ENCODE measurements at regions not wholly inside any gene's neighbourhood (a gene's known extent, or its start where the extent isn't known, plus 50 kb on each side); places are given as distances from the start of the nearest gene placed in this dataset.

DNA sequence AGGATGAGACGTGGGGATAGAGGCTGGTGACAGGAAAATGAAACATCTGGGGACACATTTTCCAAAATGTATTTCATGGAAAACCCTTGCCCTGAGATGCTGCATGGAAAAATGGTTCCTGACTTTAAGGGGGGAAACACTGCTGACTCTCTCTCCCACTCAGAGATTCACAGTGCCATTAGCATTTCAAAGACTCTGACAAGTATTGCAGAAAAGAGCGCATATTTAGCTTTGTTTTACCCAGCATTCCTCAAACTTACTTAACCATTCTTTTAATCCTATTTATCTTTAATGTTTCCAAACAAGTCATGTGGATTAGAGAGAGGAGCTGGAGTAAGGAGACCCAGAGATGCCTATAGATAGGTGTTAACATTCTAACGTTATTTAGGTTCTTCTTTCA is 141.8 kb upstream of the DYRK2 start:
- Histone ChIP-seq H3K27me3 (ENCODE audit: control insufficient read depth, insufficient read depth, low read length) (no peaks in the 10 kb centered on the region), H3K4me3 (ENCODE audit: low read depth, low read length) (no peak overlapping the region), H3K27ac (no peak overlapping the region), H3K9ac (no peak overlapping the region), H3K4me2 (ENCODE audit: low read length) (no peak overlapping the region), H2AFZ (no peak overlapping the region), H3K4me1 (no peaks in the 10 kb centered on the region), H3K36me3 (ENCODE audit: control insufficient read depth, insufficient read depth, low read length) (no peaks in the 10 kb centered on the region), H3K9me3 (ENCODE audit: control insufficient read depth, low read length) (no peaks in the 10 kb centered on the region), H3K79me2 (no peaks in the 10 kb centered on the region)
- TF ChIP-seq, protein P1, sequence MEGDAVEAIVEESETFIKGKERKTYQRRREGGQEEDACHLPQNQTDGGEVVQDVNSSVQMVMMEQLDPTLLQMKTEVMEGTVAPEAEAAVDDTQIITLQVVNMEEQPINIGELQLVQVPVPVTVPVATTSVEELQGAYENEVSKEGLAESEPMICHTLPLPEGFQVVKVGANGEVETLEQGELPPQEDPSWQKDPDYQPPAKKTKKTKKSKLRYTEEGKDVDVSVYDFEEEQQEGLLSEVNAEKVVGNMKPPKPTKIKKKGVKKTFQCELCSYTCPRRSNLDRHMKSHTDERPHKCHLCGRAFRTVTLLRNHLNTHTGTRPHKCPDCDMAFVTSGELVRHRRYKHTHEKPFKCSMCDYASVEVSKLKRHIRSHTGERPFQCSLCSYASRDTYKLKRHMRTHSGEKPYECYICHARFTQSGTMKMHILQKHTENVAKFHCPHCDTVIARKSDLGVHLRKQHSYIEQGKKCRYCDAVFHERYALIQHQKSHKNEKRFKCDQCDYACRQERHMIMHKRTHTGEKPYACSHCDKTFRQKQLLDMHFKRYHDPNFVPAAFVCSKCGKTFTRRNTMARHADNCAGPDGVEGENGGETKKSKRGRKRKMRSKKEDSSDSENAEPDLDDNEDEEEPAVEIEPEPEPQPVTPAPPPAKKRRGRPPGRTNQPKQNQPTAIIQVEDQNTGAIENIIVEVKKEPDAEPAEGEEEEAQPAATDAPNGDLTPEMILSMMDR (IDR thresholded peaks at IDR 0.05): no peak

DNA sequence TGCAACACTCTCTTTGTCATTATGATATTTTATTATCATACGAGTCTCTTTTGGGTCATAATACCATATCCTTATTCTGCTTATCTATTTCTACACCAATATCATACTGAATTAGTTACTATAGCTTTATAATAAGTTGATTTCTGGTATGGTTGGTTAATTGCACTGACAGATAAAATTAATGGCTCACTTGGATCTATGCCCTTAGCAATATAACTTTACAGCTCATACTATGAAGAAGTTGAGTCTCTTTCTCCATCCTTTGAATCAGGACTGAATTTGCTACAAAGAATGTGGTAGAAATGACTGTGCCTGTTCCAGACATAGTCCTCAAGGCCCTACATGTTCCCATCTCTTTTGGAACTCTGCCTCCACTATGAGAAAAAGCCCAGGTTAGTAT is 139.7 kb upstream of the DYRK2 start:
- Histone ChIP-seq H3K9ac (no peak overlapping the region), H3K9me3 (ENCODE audit: control insufficient read depth, low read length) (no peaks in the 10 kb centered on the region), H3K27me3 (ENCODE audit: control insufficient read depth, insufficient read depth, low read length) (no peaks in the 10 kb centered on the region), H3K4me3 (ENCODE audit: low read depth, low read length) (no peak overlapping the region), H3K36me3 (ENCODE audit: control insufficient read depth, insufficient read depth, low read length) (no peaks in the 10 kb centered on the region), H3K27ac (no peak overlapping the region), H3K4me1 (no peaks in the 10 kb centered on the region), H2AFZ (no peak overlapping the region), H3K79me2 (no peaks in the 10 kb centered on the region), H3K4me2 (ENCODE audit: low read length) (no peak overlapping the region)
- TF ChIP-seq, protein P1 (IDR thresholded peaks at IDR 0.05): no peak

DNA sequence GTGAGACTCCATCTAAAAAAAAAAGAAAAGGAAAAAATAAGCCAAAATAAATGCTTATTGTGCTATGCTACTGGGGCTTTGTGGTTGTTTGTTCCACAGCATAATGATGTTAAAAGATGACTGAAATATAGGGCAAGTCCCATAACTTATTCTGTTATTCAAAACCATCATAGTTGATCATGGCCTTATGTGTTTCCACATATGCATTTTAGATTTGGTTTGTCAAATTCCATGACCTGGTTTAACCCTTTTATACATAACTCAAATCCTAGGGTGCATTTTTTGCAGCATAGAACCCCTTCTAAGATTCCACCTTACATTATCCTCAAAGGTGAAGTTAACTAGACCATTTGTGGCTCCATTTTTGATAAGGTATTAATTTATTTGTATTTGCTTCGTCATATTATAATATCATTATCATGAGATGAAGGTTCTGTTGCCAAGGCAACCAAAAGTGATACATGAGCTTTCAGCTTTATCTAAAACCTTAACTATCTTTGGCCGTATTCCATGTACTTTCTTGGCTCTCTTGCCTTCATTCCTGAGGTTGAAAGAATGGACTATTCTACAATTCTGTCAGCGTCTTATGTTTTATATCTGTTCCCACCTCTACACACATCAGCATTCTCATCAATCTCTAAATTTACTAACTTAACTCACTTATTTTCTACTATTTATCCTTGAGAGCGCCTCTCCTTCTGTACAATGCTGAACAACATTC is 138.7 kb upstream of the DYRK2 start:
- H3K9ac ChIP-seq: no peak overlapping the region
- H3K4me1 ChIP-seq: no peaks in the 10 kb centered on the region
- no peaks in the 10 kb centered on the region for H3K79me2 ChIP-seq
- no peak overlapping the region for H3K4me2 ChIP-seq (ENCODE audit: low read length)
- H3K9me3 ChIP-seq (ENCODE audit: control insufficient read depth, low read length): no peaks in the 10 kb centered on the region
- no peak overlapping the region for H2AFZ ChIP-seq
- H3K27me3 ChIP-seq (ENCODE audit: control insufficient read depth, insufficient read depth, low read length): no peaks in the 10 kb centered on the region
- H3K27ac ChIP-seq: no peak overlapping the region
- TF ChIP-seq, protein P1 (IDR thresholded peaks at IDR 0.05): no peak
- H3K4me3 ChIP-seq (ENCODE audit: low read depth, low read length): no peak overlapping the region
- no peaks in the 10 kb centered on the region for H3K36me3 ChIP-seq (ENCODE audit: control insufficient read depth, insufficient read depth, low read length)

DNA sequence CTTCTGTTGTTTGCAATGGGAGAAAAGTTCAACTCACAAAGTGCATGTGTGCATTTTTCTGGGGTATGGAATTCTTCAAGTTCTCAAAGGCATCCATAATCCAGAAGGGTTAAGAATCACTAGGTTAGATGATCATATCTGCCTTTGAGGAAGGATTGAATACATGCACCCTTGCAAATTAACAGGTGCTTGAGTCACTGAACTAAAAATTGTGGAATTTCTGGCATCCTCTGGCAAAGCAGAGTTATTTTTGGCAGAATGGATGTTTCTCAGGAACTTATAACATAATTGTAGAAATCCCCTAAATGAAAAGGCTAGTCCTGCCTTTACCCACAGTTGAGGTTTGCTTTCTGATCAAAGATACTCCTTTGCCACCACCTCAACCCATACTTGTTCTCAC is 136.5 kb upstream of the DYRK2 start:
- H3K9me3 ChIP-seq (ENCODE audit: control insufficient read depth, low read length): no peaks in the 10 kb centered on the region
- no peaks in the 10 kb centered on the region for H3K36me3 ChIP-seq (ENCODE audit: control insufficient read depth, insufficient read depth, low read length)
- H2AFZ ChIP-seq: no peak overlapping the region
- H3K27ac ChIP-seq: no peak overlapping the region
- TF ChIP-seq, protein P1 (IDR thresholded peaks at IDR 0.05): no peak
- H3K27me3 ChIP-seq (ENCODE audit: control insufficient read depth, insufficient read depth, low read length): no peaks in the 10 kb centered on the region
- no peak overlapping the region for H3K9ac ChIP-seq
- H3K4me3 ChIP-seq (ENCODE audit: low read depth, low read length): no peak overlapping the region
- H3K4me1 ChIP-seq: no peaks in the 10 kb centered on the region
- H3K4me2 ChIP-seq (ENCODE audit: low read length): no peak overlapping the region
- no peaks in the 10 kb centered on the region for H3K79me2 ChIP-seq

DNA sequence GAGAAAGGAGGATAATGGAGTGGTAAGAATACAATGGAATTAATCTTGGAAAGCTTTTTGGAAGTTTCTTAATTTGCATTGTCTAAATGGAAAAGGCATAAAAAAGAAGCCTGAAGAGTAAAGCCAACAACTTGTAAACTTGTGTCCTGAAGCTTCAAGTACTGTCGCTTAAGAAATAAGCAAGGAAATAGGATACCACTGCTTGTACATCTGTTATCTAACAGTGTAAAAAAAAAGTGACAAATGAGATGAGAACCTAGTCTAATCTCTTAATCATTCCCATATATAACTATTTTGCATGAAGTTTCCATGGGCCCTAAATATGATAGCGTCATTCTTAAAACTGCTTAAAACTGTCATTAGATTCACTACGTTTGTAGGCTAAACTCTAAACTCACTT is 134.0 kb upstream of the DYRK2 start:
- Histone ChIP-seq H3K79me2 (no peaks in the 10 kb centered on the region), H3K9ac (no peak overlapping the region), H2AFZ (no peak overlapping the region), H3K9me3 (ENCODE audit: control insufficient read depth, low read length) (no peaks in the 10 kb centered on the region), H3K27ac (no peak overlapping the region), H3K4me3 (ENCODE audit: low read depth, low read length) (no peak overlapping the region), H3K27me3 (ENCODE audit: control insufficient read depth, insufficient read depth, low read length) (no peaks in the 10 kb centered on the region), H3K4me1 (no peaks in the 10 kb centered on the region), H3K36me3 (ENCODE audit: control insufficient read depth, insufficient read depth, low read length) (no peaks in the 10 kb centered on the region), H3K4me2 (ENCODE audit: low read length) (no peak overlapping the region)
- TF ChIP-seq, protein P1 (IDR thresholded peaks at IDR 0.05): no peak
